Duodenal mucosa (tissue), 2 donors: ENCODE measurements at regions not wholly inside any gene's neighbourhood (a gene's known extent, or its start where the extent isn't known, plus 50 kb on each side); places are given as distances from the start of the nearest gene placed in this dataset.

Experiments used
- H3K27ac ChIP-seq: one replicate; pipeline ENCODE4 v1.7.0; 2013; ENCODE audit warnings: low read depth, low read length
- H3K27me3 ChIP-seq, 2 donors: one replicate each; pipeline ENCODE4 v1.7.0; 2013; ENCODE audit warnings: low read length in 2 of 2, control low read depth in 1 of 2; ENCODE audit not compliant: insufficient read depth in 2 of 2, control insufficient read depth in 1 of 2
- H3K36me3 ChIP-seq, 2 donors: one replicate each; pipeline ENCODE4 v1.7.0; 2013; ENCODE audit warnings: low read length in 2 of 2, control low read depth in 1 of 2; ENCODE audit not compliant: insufficient read depth in 2 of 2, control insufficient read depth in 1 of 2
- H3K4me1 ChIP-seq, 2 donors: one replicate each; pipeline ENCODE4 v1.7.0; 2013; ENCODE audit warnings: low read length in 2 of 2, control low read depth in 1 of 2; ENCODE audit not compliant: insufficient read depth in 2 of 2, control insufficient read depth in 1 of 2
- H3K4me3 ChIP-seq, 2 donors: one replicate each; pipeline ENCODE4 v1.7.0; 2013; ENCODE audit warnings: low read length in 2 of 2, low read depth in 1 of 2
- H3K9ac ChIP-seq, 2 donors: one replicate each; pipeline ENCODE4 v1.7.0; 2013; ENCODE audit warnings: low read length in 2 of 2, low read depth in 1 of 2
- H3K9me3 ChIP-seq, 2 donors: one replicate each; pipeline ENCODE4 v1.7.0; 2013; ENCODE audit warnings: low read length in 2 of 2, control low read depth in 1 of 2; ENCODE audit not compliant: control insufficient read depth in 1 of 2

- Histone ChIP-seq H3K4me1 (no peaks in the 10 kb centered on the region), H3K27ac (no peak overlapping the region), H3K4me3 (no peak overlapping the region), H3K27me3 (peaks cover 18 to 21% of the 10 kb centered on the region in 2 donors), H3K9ac (no peak overlapping the region), H3K9me3 (no peaks in the 10 kb centered on the region), H3K36me3 (no peaks in the 10 kb centered on the region)
Observed at GRCh38 chr9:135244271-135245221, 157.1 kb downstream of the OLFM1 start.

- Histone ChIP-seq H3K27ac (no peak overlapping the region), H3K4me3 (no peak overlapping the region), H3K4me1 (no peaks in the 10 kb centered on the region), H3K9me3 (no peaks in the 10 kb centered on the region), H3K27me3 (peaks cover 18 to 21% of the 10 kb centered on the region in 2 donors), H3K36me3 (no peaks in the 10 kb centered on the region), H3K9ac (no peak overlapping the region)
Observed at GRCh38 chr9:135245482-135246247, 158.2 kb downstream of the OLFM1 start.

GRCh38 chr9:135246248-135247205 lies 159.1 kb downstream of the OLFM1 start:
- Histone ChIP-seq H3K36me3 (no peaks in the 10 kb centered on the region), H3K4me3 (no peak overlapping the region), H3K27ac (no peak overlapping the region), H3K4me1 (no peaks in the 10 kb centered on the region), H3K9ac (no peak overlapping the region), H3K27me3 (peaks cover 18 to 21% of the 10 kb centered on the region in 2 donors), H3K9me3 (no peaks in the 10 kb centered on the region)

- no peak overlapping the region for H3K27ac ChIP-seq
- peaks cover 18 to 21% of the 10 kb centered on the region in 2 donors for H3K27me3 ChIP-seq
- H3K4me3 ChIP-seq, result no peak overlapping the region
- no peaks in the 10 kb centered on the region for H3K9me3 ChIP-seq
- no peaks in the 10 kb centered on the region for H3K36me3 ChIP-seq
- H3K4me1 ChIP-seq, result no peaks in the 10 kb centered on the region
- no peak overlapping the region for H3K9ac ChIP-seq
Observed at GRCh38 chr9:135247227-135247930, 159.9 kb downstream of the OLFM1 start.

- H3K4me1 ChIP-seq, result no peaks in the 10 kb centered on the region
- no peaks in the 10 kb centered on the region for H3K36me3 ChIP-seq
- no peak overlapping the region for H3K4me3 ChIP-seq
- no peaks in the 10 kb centered on the region for H3K9me3 ChIP-seq
- H3K27ac ChIP-seq, result no peak overlapping the region
- peaks cover 18 to 21% of the 10 kb centered on the region in 2 donors for H3K27me3 ChIP-seq
- no peak overlapping the region for H3K9ac ChIP-seq
Observed at GRCh38 chr9:135248111-135248510, 160.6 kb downstream of the OLFM1 start.

GRCh38 chr9:135248721-135249120 lies 161.3 kb downstream of the OLFM1 start:
- Histone ChIP-seq H3K4me1 (no peaks in the 10 kb centered on the region), H3K36me3 (no peaks in the 10 kb centered on the region), H3K27ac (no peak overlapping the region), H3K9ac (no peak overlapping the region), H3K27me3 (peaks cover 12 to 21% of the 10 kb centered on the region in 2 donors), H3K4me3 (no peak overlapping the region), H3K9me3 (no peaks in the 10 kb centered on the region)

GRCh38 chr9:135249191-135249590 lies 161.7 kb downstream of the OLFM1 start:
- Histone ChIP-seq H3K9me3 (no peaks in the 10 kb centered on the region), H3K27me3 (peaks cover 10 to 16% of the 10 kb centered on the region in 2 donors), H3K36me3 (no peaks in the 10 kb centered on the region), H3K9ac (no peak overlapping the region), H3K27ac (no peak overlapping the region), H3K4me1 (no peaks in the 10 kb centered on the region), H3K4me3 (no peak overlapping the region)

- Histone ChIP-seq H3K27me3 (peaks cover 5 to 11% of the 10 kb centered on the region in 2 donors), H3K9ac (no peak overlapping the region)
Observed at GRCh38 chr9:135249711-135250110, 162.2 kb downstream of the OLFM1 start.

GRCh38 chr9:135251331-135251761 lies 163.9 kb downstream of the OLFM1 start:
- Histone ChIP-seq H3K27me3 (peaks cover 0 to 5% of the 10 kb centered on the region in 2 donors), H3K36me3 (no peaks in the 10 kb centered on the region), H3K27ac (no peak overlapping the region), H3K9me3 (no peaks in the 10 kb centered on the region), H3K4me3 (no peak overlapping the region), H3K9ac (no peak overlapping the region), H3K4me1 (no peaks in the 10 kb centered on the region)

More at GRCh38 chr9:135249711-135250110, 162.2 kb downstream of the OLFM1 start:
- Histone ChIP-seq H3K27ac (no peak overlapping the region), H3K9me3 (no peaks in the 10 kb centered on the region), H3K4me1 (no peaks in the 10 kb centered on the region), H3K36me3 (no peaks in the 10 kb centered on the region), H3K4me3 (no peak overlapping the region)
